ENCODE measurements at regions not wholly inside any gene's neighbourhood (a gene's known extent, or its start where the extent isn't known, plus 50 kb on each side); places are given as distances from the start of the nearest gene placed in this dataset.

DNA sequence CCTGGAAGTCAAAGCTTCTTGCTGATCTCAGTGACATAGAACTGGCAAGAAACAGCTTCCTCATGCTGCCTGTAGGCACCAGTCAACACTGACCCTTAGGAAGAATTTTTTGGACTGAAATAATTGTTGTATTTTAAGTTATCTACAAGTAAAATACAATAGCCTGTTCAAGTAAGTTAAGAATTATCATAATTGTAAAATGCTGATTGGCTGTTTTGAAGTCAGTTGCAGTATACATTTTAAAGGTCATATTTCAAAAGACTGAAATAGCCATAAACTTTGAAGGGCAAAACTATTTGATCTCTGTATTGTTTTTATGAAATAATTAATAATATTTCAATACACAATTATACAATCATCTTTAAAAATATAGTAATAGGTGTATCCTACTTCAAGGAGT, 794.9 kb downstream of the MAT2B start:
- TF ChIP-seq, protein P1, sequence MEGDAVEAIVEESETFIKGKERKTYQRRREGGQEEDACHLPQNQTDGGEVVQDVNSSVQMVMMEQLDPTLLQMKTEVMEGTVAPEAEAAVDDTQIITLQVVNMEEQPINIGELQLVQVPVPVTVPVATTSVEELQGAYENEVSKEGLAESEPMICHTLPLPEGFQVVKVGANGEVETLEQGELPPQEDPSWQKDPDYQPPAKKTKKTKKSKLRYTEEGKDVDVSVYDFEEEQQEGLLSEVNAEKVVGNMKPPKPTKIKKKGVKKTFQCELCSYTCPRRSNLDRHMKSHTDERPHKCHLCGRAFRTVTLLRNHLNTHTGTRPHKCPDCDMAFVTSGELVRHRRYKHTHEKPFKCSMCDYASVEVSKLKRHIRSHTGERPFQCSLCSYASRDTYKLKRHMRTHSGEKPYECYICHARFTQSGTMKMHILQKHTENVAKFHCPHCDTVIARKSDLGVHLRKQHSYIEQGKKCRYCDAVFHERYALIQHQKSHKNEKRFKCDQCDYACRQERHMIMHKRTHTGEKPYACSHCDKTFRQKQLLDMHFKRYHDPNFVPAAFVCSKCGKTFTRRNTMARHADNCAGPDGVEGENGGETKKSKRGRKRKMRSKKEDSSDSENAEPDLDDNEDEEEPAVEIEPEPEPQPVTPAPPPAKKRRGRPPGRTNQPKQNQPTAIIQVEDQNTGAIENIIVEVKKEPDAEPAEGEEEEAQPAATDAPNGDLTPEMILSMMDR (IDR thresholded peaks at IDR 0.05), result no peak
- no peak for TF ChIP-seq POLR2A (IDR thresholded peaks at IDR 0.05)
